A549 (cell line): ENCODE measurements at regions not wholly inside any gene's neighbourhood (a gene's known extent, or its start where the extent isn't known, plus 50 kb on each side); places are given as distances from the start of the nearest gene placed in this dataset.

ENCODE experiments used
- ATAC-seq, 2 experiments: fragments of 200-7000 bp in 1 of 2; fragments of >200 bp in 1 of 2; cut with Nextera tagmentation in 1 of 2; cut with Tn5 transposase in 1 of 2; 3 replicates each; pipeline versions ENCODE4 v1.8.0 to v1.9.1; 2018 to 2020; ENCODE audit warnings: mild to moderate bottlenecking in 1 of 2, moderate library complexity in 1 of 2
- CTCF ChIA-PET: fragments of 300-600 bp; sonication (Branson Sonifier 250); formaldehyde crosslinking; extraction: SDS; loops from one replicate; lab custom pipeline; 2021; ENCODE audit warnings: antibody characterized with exemption, inconsistent platforms; lab: Yijun Ruan, JAX
- POLR2A ChIA-PET: fragments of 350-600 bp; formaldehyde crosslinking; extraction: SDS; loops from one replicate; lab custom pipeline; 2021; ENCODE audit warnings: antibody characterized with exemption, inconsistent platforms; lab: Yijun Ruan, JAX
- DNase-seq, 2 experiments: peaks; one replicate each; pipeline versions ENCODE4 v3.0.0 to v3.0.0-alpha.2; 2011 to 2016; ENCODE audit warnings: low read depth in 1 of 2, low spot score in 1 of 2
- FAIRE-seq: peaks from 2 replicates; lab custom pipeline; 2011; peaks lifted over from hg19 to GRCh38; lab: Jason Lieb, UNC
- H3K27ac ChIP-seq, 2 experiments: fragments of >200 bp; sonication (Bioruptor Twin); formaldehyde crosslinking; 3 replicates each; pipeline ENCODE4 v1.5.1; 2016 to 2017
- H3K4me1 ChIP-seq: fragments of >200 bp; sonication (Bioruptor Twin); formaldehyde crosslinking; 3 replicates; pipeline ENCODE4 v1.6.1; 2016
- H3K4me2 ChIP-seq: fragments of >200 bp; sonication (Bioruptor Twin); formaldehyde crosslinking; 3 replicates; pipeline ENCODE4 v1.6.1; 2016
- H3K4me3 ChIP-seq: fragments of >200 bp; sonication (Bioruptor Twin); formaldehyde crosslinking; 3 replicates; pipeline ENCODE4 v1.5.1; 2016
- H3K9me3 ChIP-seq: fragments of >200 bp; sonication (Bioruptor Twin); formaldehyde crosslinking; 3 replicates; pipeline ENCODE4 v1.6.1; 2016
- BHLHE40 ChIP-seq: IDR thresholded peaks from 2 replicates; pipeline ENCODE4 v1.6.1; 2012; ENCODE audit warnings: low read depth, low read length, inconsistent platforms
- CBX8 ChIP-seq: fragments of 200-600 bp; sonication (generic); IDR thresholded peaks from 2 replicates; pipeline ENCODE4 v1.6.1; 2016
- CEBPB ChIP-seq, 2 experiments: fragments of >200 bp in 1 of 2; sonication (Bioruptor Twin) in 1 of 2; formaldehyde crosslinking in 1 of 2; IDR thresholded peaks; 2 replicates each; pipeline ENCODE4 v1.6.1; 2012 to 2016
- ELK1 ChIP-seq: fragments of 150-350 bp; IDR thresholded peaks from 2 replicates; pipeline ENCODE4 v1.6.1; 2014; ENCODE audit warnings: low read depth, mild to moderate bottlenecking, low read length
- EP300 ChIP-seq, 2 experiments: fragments of >200 bp; sonication (Bioruptor Twin); formaldehyde crosslinking; IDR thresholded peaks; 2 replicates in 1 of 2; 3 replicates in 1 of 2; pipeline ENCODE4 v1.6.1; 2016 to 2017
- ESRRA ChIP-seq: fragments of 150-350 bp; IDR thresholded peaks from 2 replicates; pipeline ENCODE4 v1.6.1; 2014; ENCODE audit warnings: mild to moderate bottlenecking, low read length, borderline replicate concordance
- FOSB ChIP-seq: fragments of 250-450 bp; sonication (Bioruptor Pico); IDR thresholded peaks from 2 replicates; pipeline ENCODE4 v1.5.0; 2020; ENCODE audit warnings: mild to moderate bottlenecking, moderate library complexity
- FOSL2 ChIP-seq, 2 experiments: fragments of 450-650 bp in 1 of 2; fragments of >200 bp in 1 of 2; sonication (Bioruptor Twin) in 1 of 2; formaldehyde crosslinking; IDR thresholded peaks; 2 replicates each; pipeline versions ENCODE4 v1.5.0 to v1.6.1; 2016 to 2020; ENCODE audit warnings: mild to moderate bottlenecking in 1 of 2, moderate library complexity in 1 of 2
- FOXS1 ChIP-seq: fragments of 250-450 bp; sonication (Bioruptor Pico); IDR thresholded peaks from 2 replicates; pipeline ENCODE4 v1.5.0; 2020; ENCODE audit warnings: mild to moderate bottlenecking, moderate library complexity
- GATA3 ChIP-seq: IDR thresholded peaks from 2 replicates; pipeline ENCODE4 v1.6.1; 2012; ENCODE audit warnings: borderline replicate concordance
- HOXA7 ChIP-seq: fragments of 250-450 bp; sonication (Bioruptor Pico); IDR thresholded peaks from 2 replicates; pipeline ENCODE4 v1.5.0; 2020; ENCODE audit warnings: mild to moderate bottlenecking, moderate library complexity
- HOXB5 ChIP-seq: fragments of 250-450 bp; sonication (Bioruptor Pico); IDR thresholded peaks from 2 replicates; pipeline ENCODE4 v1.5.0; 2020; ENCODE audit warnings: mild to moderate bottlenecking, moderate library complexity
- JUN ChIP-seq, 2 experiments: fragments of >200 bp; sonication (Bioruptor Twin); formaldehyde crosslinking; IDR thresholded peaks; 2 replicates in 1 of 2; 3 replicates in 1 of 2; pipeline ENCODE4 v1.6.1; 2016 to 2017
- KDM1A ChIP-seq: fragments of 200-600 bp; sonication (generic); IDR thresholded peaks from 2 replicates; pipeline ENCODE4 v1.6.1; 2016; ENCODE audit warnings: low read depth, mild to moderate bottlenecking
- KDM5A ChIP-seq: fragments of 200-600 bp; sonication (generic); IDR thresholded peaks from 2 replicates; pipeline ENCODE4 v1.6.1; 2016; ENCODE audit warnings: antibody characterized with exemption, mild to moderate bottlenecking
- MAZ ChIP-seq: fragments of 150-350 bp; IDR thresholded peaks from 2 replicates; pipeline ENCODE4 v1.6.1; 2014; ENCODE audit warnings: antibody characterized with exemption, low read depth, low read length, borderline replicate concordance
- MYC ChIP-seq: IDR thresholded peaks from 2 replicates; pipeline ENCODE4 v1.6.1; 2012; ENCODE audit warnings: mild to moderate bottlenecking, inconsistent platforms, low read length, improper control_type of control experiment, borderline replicate concordance
- NFE2L2 ChIP-seq: fragments of 150-350 bp; conservative IDR thresholded peaks from 2 replicates; pipeline ENCODE4 v1.6.1; 2014; ENCODE audit warnings: low read length
- NPAS2 ChIP-seq: fragments of 250-450 bp; sonication (Bioruptor Pico); IDR thresholded peaks from 2 replicates; pipeline ENCODE4 v1.8.0; 2022; ENCODE audit warnings: mild to moderate bottlenecking, moderate library complexity, borderline replicate concordance
- NR3C1 ChIP-seq: fragments of >200 bp; sonication (Bioruptor Twin); formaldehyde crosslinking; IDR thresholded peaks from 3 replicates; pipeline ENCODE4 v1.6.1; 2017
- PBX3 ChIP-seq: IDR thresholded peaks from 2 replicates; pipeline ENCODE4 v1.6.1; 2012
- POLR2A ChIP-seq: IDR thresholded peaks from 2 replicates; pipeline ENCODE4 v1.6.1; 2012; ENCODE audit warnings: mild to moderate bottlenecking, low read length
- RCOR1 ChIP-seq: fragments of 150-350 bp; IDR thresholded peaks from 2 replicates; pipeline ENCODE4 v1.6.1; 2014; ENCODE audit warnings: antibody characterized with exemption, low read length, low read depth
- REST ChIP-seq: fragments of 200-600 bp; sonication (generic); IDR thresholded peaks from 2 replicates; pipeline ENCODE4 v1.6.1; 2016; ENCODE audit warnings: antibody characterized with exemption, mild to moderate bottlenecking, moderate library complexity
- RFX5 ChIP-seq: fragments of 450-650 bp; IDR thresholded peaks from 2 replicates; pipeline ENCODE4 v1.7.1; 2014; ENCODE audit warnings: antibody characterized with exemption, mild to moderate bottlenecking, moderate library complexity
- SMC3 ChIP-seq: fragments of >200 bp; sonication (Bioruptor Twin); formaldehyde crosslinking; IDR thresholded peaks from 3 replicates; pipeline ENCODE4 v1.6.1; 2018; ENCODE audit warnings: inconsistent platforms
- TFCP2L1 ChIP-seq: fragments of 250-450 bp; sonication (Bioruptor Pico); IDR thresholded peaks from 2 replicates; pipeline ENCODE4 v1.5.0; 2021; ENCODE audit warnings: mild to moderate bottlenecking
- ZFP36 ChIP-seq: fragments of 450-650 bp; IDR thresholded peaks from 2 replicates; pipeline ENCODE4 v1.6.1; 2014; ENCODE audit warnings: borderline replicate concordance; ENCODE audit not compliant: partially characterized antibody
- ZNF302 ChIP-seq: fragments of 250-450 bp; sonication (Bioruptor Pico); IDR thresholded peaks from 2 replicates; pipeline ENCODE4 v1.9.0; 2021; ENCODE audit warnings: inconsistent platforms, mild to moderate bottlenecking, moderate library complexity
- WGBS: methylation state at CpG from one replicate; pipeline ENCODE4 v1.1.6; 2017; ENCODE audit errors: missing lambda C conversion rate; 5-methylcytosine and 5-hydroxymethylcytosine counted together
- TF ChIP-seq, protein P1 (sequence below): fragments of 450-650 bp; IDR thresholded peaks from 2 replicates; pipeline ENCODE4 v1.6.1; 2014; ENCODE audit warnings: antibody characterized with exemption

GRCh38 chr6:150673720-150674346 is 74.1 kb downstream of the PLEKHG1 start:
- TF ChIP-seq RCOR1 (no peak), HOXA7 (no peak), CBX8 (no peak), BHLHE40 (no peak), FOSL2 (IDR thresholded peaks at IDR 0.05) (no peak), FOSL2 (CRISPR knock-in tag; IDR thresholded peaks at IDR 0.05) (no peak), NFE2L2 (no peak), RFX5 (no peak), ESRRA (no peak), JUN (IDR thresholded peaks at IDR 0.05) (no peak), CEBPB (IDR thresholded peaks at IDR 0.05) (no peak), MAZ (no peak), MYC (no peak), POLR2A (no peak)
- WGBS = 62% methylated on average over 9 of the region's 9 CpGs
- ATAC-seq = no peak
- no peak overlapping the region for H3K27ac ChIP-seq
- ChIA-PET POLR2A (no interaction called here), CTCF (no interaction called here)
- DNase-seq = no peak
- no peak overlapping the region for H3K4me3 ChIP-seq
- H3K9me3 ChIP-seq = no peaks in the 10 kb centered on the region
- no peaks in the 10 kb centered on the region; the same call in 2 of the 3 replicates for H3K4me1 ChIP-seq
- no peak overlapping the region for H3K4me2 ChIP-seq
- FAIRE-seq = no peak

GRCh38 chr6:150676344-150676743 is 76.7 kb downstream of the PLEKHG1 start:
- ChIA-PET POLR2A (no interaction called here), CTCF (no interaction called here)
- H3K4me3 ChIP-seq = no peak overlapping the region
- H3K9me3 ChIP-seq = no peaks in the 10 kb centered on the region
- DNase-seq (no peak), FAIRE-seq (no peak), ATAC-seq (no peak)
- H3K27ac ChIP-seq = no peak overlapping the region
- no peaks in the 10 kb centered on the region for H3K4me1 ChIP-seq
- TF ChIP-seq KDM1A (no peak), PBX3 (no peak)
- no peak overlapping the region for H3K4me2 ChIP-seq
- 51% methylated on average over 4 of the region's 4 CpGs for WGBS

DNA sequence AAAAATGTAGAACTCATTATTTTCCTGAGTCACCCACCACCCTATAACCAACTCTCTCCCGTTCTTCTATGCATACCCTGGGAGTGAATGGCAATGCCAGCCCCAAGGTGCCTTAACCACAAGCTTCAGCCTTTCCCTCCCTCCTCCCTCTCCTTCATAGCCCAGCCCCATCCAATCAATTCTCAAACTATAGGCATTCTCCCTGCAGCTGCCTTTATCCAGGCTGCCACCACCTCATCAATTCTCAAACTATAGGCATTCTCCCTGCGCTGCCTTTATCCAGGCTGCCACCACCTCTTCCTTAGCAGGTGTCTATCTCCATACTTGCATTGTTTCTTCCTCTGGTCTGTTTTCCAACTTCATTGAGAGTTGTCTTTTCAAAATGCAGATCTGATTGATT is 77.1 kb downstream of the PLEKHG1 start:
- POLR2A ChIA-PET = no interaction called here
- 50% methylated on average over 2 of the region's 2 CpGs for WGBS

More for the DNA sequence above, 77.1 kb downstream of the PLEKHG1 start:
- no peak overlapping the region for H3K4me3 ChIP-seq
- no peak for TF ChIP-seq ELK1
- TF ChIP-seq ESRRA = no peak
- no peak for TF ChIP-seq HOXB5 (CRISPR knock-in tag)
- no peak for TF ChIP-seq GATA3
- no peak for TF ChIP-seq MYC
- no peak for TF ChIP-seq NPAS2 (CRISPR knock-in tag)
- TF ChIP-seq, protein P1, sequence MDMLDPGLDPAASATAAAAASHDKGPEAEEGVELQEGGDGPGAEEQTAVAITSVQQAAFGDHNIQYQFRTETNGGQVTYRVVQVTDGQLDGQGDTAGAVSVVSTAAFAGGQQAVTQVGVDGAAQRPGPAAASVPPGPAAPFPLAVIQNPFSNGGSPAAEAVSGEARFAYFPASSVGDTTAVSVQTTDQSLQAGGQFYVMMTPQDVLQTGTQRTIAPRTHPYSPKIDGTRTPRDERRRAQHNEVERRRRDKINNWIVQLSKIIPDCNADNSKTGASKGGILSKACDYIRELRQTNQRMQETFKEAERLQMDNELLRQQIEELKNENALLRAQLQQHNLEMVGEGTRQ = no peak
- TF ChIP-seq TFCP2L1 (CRISPR knock-in tag) = no peak
- no peak for TF ChIP-seq FOXS1 (CRISPR knock-in tag)
- TF ChIP-seq REST = no peak
- TF ChIP-seq ZNF302 (CRISPR knock-in tag) = no peak
- no peak for TF ChIP-seq ZFP36
- TF ChIP-seq EP300 (IDR thresholded peaks at IDR 0.05) = no peak
- no peak for TF ChIP-seq SMC3
- TF ChIP-seq KDM5A = no peak
- TF ChIP-seq FOSB (CRISPR knock-in tag) = no peak
- no peak for TF ChIP-seq NR3C1
- H3K9me3 ChIP-seq = no peaks in the 10 kb centered on the region
- CTCF ChIA-PET = no interaction called here
- H3K4me2 ChIP-seq = no peak overlapping the region
- no peak overlapping the region for H3K27ac ChIP-seq
- DNase-seq (no peak), ATAC-seq (no peak), FAIRE-seq (no peak)
- no peaks in the 10 kb centered on the region for H3K4me1 ChIP-seq
